H54 (cell line): ENCODE measurements at regions not wholly inside any gene's neighbourhood (a gene's known extent, or its start where the extent isn't known, plus 50 kb on each side); places are given as distances from the start of the nearest gene placed in this dataset.

ENCODE experiments used
- DNase-seq: peaks from one replicate; pipeline ENCODE4 v3.0.0; 2011; ENCODE audit warnings: low spot score, mixed read lengths; ENCODE audit not compliant: insufficient read length
- FAIRE-seq: peaks from 3 replicates; lab custom pipeline; 2011; peaks lifted over from hg19 to GRCh38; lab: Jason Lieb, UNC
- POLR2A ChIP-seq: IDR thresholded peaks from 2 replicates; pipeline ENCODE4 v1.6.1; 2011; ENCODE audit warnings: low read depth, mild to moderate bottlenecking, low read length

GRCh38 chr11:123273616-123274015, 78.6 kb upstream of the CLMP start:
- TF ChIP-seq POLR2A = no peak
- DNase-seq (no peak), FAIRE-seq (no peak)

GRCh38 chr11:123272565-123272964, 77.5 kb upstream of the CLMP start:
- DNase-seq = no peak
- no peak for TF ChIP-seq POLR2A
- no peak for FAIRE-seq

- FAIRE-seq (no peak), DNase-seq (no peak)
- no peak for TF ChIP-seq POLR2A
Observed at GRCh38 chr11:123268156-123268555, 73.1 kb upstream of the CLMP start.

- TF ChIP-seq POLR2A = no peak
- no peak for DNase-seq
- no peak for FAIRE-seq
Observed at GRCh38 chr11:123265951-123266350, 70.9 kb upstream of the CLMP start.

- TF ChIP-seq POLR2A = no peak
- FAIRE-seq = no peak
- DNase-seq = no peak
Observed at GRCh38 chr11:123264431-123264780, 69.4 kb upstream of the CLMP start.

GRCh38 chr11:123261345-123262106, 66.5 kb upstream of the CLMP start:
- FAIRE-seq = no peak
- TF ChIP-seq POLR2A = no peak
- peak; percentile 55 for DNase-seq

- FAIRE-seq (no peak), DNase-seq (no peak)
- TF ChIP-seq POLR2A = no peak
Observed at GRCh38 chr11:123260511-123261211, 65.6 kb upstream of the CLMP start.

GRCh38 chr11:123258877-123259276, 63.8 kb upstream of the CLMP start:
- FAIRE-seq (no peak), DNase-seq (no peak)
- TF ChIP-seq POLR2A = no peak

- FAIRE-seq = no peak
- no peak for DNase-seq
- TF ChIP-seq POLR2A = no peak
Observed at GRCh38 chr11:123257370-123257769, 62.3 kb upstream of the CLMP start.

GRCh38 chr11:123255909-123256308, 60.9 kb upstream of the CLMP start:
- DNase-seq (no peak), FAIRE-seq (no peak)
- TF ChIP-seq POLR2A = no peak

GRCh38 chr11:123254357-123254756, 59.3 kb upstream of the CLMP start:
- no peak for TF ChIP-seq POLR2A
- FAIRE-seq (no peak), DNase-seq (no peak)

GRCh38 chr11:123253911-123254310, 58.9 kb upstream of the CLMP start:
- TF ChIP-seq POLR2A = no peak
- FAIRE-seq = no peak

GRCh38 chr11:123253223-123253622, 58.2 kb upstream of the CLMP start:
- FAIRE-seq = no peak

More at GRCh38 chr11:123253911-123254310, 58.9 kb upstream of the CLMP start:
- no peak for DNase-seq

GRCh38 chr11:123251657-123252344, 56.8 kb upstream of the CLMP start:
- FAIRE-seq (no peak), DNase-seq (no peak)
- TF ChIP-seq POLR2A = no peak

More at GRCh38 chr11:123253223-123253622, 58.2 kb upstream of the CLMP start:
- DNase-seq = no peak
- no peak for TF ChIP-seq POLR2A
